Amygdala (tissue), 56 donors: ENCODE measurements at regions not wholly inside any gene's neighbourhood (a gene's known extent, or its start where the extent isn't known, plus 50 kb on each side); places are given as distances from the start of the nearest gene placed in this dataset.

Source experiments
- DNase-seq, 56 donors: peaks; one replicate each; lab custom pipeline; 2025; lab: John Stamatoyannopoulos, UW

DNA sequence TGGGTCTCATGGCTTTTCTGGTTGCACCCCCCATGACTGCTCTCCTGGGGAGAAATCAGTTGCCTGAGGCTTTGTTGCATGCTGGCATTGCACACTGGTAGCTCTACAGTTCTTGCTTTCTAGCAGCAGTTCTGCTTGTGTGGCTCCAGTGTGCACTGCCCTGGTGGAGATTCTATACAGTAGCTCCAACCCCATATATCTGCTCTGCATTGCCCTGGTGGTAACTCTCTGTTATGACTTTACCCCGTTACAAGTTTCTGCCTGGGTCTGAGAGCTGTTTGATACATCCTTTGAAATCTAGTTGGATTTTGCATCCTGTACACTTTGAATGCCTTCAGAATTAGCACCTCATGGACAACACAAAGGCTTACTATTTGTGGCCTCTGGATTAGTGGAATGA lies 241.4 kb upstream of the EPHA5 start:
- DNase-seq = no peak

DNA sequence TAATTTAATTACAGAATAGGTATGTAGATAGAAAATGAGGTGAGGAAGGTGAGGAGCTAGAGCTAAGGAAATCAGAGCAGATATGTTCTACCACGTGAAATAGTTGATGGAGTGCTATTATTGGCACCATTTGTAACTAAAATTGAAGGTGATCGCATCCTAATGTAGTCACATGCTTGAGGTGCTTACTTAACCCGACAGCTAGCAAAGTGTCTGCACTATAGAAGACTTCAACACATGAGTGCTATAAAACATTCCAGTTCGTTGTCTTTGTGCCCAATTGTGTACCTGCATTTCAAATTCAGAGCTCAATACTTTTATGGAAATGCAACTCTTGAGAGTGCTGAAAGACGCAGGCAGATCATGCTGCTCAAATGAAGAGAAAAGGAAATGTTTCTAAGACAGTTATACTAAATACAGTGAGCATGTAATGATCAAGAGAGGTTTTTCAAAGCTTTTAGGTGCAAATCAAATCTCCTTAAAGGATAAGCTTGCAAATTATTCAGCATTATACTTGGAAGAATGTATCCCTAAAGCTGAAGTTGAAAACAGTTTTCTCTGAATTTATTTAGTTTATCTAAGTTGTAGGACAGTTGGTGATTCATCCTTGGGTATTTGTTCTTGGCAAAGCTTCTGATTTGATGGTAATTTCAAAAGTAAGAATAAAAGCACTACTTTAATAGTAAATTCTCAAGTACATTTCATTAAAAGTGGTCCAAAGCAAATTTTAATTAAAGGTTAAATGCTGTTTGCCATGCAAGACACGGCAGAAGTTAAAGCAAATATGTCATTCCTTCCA lies 223.9 kb upstream of the EPHA5 start:
- DNase-seq = no peak

DNA sequence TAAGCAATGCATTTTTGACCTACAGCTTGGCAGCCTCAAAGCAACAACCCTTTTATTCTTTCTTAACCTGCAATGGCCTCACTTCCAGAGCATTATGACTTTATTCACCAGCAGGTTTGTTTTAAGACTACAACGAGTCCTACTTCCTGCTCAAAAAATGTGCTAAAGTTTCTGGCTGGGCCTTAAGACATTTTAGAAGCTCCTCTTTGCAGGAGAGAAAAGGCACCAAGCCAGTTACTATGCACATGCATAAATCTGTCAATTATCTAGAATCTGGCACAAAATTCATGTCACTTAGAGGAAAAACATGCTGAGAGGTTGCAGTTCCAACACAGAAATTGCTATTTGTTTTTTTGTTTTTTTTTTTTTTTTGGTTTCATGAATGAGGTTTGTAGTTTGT lies 223.0 kb upstream of the EPHA5 start:
- no peak for DNase-seq

DNA sequence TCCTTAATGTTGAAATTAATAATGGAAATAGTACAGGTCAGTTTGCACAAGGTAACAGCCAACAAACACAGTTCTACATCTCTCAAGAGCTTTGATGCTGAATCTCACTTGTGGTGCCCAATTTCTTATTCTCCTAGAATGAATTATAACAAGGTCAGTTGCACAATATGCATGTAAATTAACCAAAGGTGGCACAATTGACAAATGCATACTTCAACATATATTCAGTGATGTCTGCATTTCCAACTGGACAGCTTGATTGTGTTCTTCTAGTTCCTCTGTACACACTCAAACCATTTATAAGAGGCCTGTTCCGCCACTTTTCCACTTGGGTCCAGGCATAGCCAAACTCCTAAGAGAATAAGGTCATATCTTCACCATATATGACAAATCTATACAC lies 210.3 kb upstream of the EPHA5 start:
- no peak for DNase-seq

DNA sequence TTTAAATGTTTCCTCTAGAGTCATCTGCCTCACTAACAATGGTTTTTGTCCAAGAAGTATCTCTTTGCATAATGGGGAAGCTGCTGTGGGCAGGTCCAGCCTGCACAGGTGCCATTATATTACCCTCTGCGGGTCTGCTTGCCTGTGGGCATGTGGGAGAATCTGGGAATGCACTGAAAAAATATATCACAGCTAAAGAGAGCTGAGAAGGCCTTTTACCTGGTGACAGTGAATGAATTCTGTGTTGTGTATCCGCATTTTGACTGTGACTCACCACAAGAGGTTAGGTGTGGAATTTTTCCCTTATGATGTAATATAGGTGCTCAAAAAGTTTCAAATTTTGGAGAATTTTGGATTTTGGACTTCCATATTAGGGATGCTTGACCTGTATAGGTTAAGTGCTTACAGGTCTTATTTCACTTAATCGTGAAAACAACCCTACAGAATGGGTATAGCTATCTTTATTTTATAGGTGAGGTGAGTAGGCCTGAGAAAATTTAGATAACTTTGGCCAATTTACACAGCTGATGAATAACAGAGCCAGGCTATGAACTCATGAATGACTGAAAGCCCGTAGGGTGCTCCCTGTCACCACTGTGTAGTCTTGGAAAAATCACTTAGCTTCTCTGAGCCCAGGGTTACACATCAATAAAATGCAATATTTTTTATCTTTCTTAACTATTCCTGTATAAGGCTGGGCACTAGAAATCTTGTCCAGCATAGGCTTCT lies 198.0 kb upstream of the EPHA5 start:
- DNase-seq = no peak

DNA sequence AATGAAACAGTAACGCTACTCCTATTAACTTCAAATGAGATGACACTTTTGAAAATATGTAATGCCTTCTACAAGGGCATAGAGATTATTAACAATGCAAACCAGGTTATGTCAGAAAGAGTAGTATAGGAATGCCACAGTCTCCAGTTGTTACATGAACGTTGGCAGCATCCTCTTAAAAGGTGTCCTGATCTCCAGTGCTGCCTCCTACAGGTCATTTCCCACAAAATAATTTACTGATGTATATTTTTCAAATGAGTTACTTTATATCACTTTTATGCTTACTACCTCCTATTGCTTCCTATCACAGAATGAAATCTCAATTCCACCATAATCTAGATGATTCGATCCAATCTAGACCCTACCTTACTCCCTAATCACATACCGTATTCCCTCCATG lies 195.2 kb upstream of the EPHA5 start:
- DNase-seq = no peak

DNA sequence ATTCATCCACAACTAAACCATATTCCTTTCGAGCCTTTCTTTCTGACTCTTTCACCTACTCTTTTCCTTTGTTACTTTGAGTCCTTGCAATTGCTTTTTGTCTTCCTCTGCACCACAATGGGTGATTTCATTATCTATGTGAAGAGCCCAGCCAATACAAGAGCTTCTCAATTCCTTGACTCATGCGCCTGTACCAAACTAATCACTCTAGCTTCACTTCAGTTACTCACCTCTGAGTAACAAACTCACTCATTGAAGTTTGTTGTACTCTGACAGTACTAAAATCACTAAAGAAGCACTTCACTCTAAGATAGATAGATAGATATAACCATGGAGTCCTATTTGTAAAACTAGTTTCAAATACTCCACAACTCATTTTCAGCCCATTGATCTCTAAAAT lies 191.7 kb upstream of the EPHA5 start:
- no peak for DNase-seq

DNA sequence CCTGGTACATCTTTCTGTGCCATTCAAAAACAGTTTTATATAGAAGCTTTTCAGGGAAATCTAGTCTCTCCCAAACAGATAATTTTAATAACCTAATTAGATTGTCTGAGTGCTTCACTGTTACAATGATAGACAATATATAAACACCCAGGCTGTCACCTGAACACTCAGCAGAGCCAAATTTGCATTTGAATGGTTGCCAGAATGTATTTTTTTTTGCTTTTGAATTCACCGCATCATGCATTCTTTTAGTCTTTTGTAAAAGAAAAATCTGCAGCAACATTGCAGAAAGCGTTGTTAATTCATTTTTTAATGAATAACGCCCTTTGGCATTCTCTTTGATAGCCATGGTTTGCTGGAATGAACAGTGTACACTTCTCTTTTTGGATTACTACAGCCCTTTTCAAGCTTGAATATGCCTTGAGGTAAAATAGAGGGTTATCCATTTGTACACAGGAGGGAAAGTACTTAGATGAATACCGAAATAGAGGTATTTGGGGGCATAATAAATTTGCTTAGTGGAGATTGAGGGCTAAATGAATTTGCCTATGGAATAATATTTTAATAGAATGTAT lies 175.0 kb upstream of the EPHA5 start:
- DNase-seq = no peak

DNA sequence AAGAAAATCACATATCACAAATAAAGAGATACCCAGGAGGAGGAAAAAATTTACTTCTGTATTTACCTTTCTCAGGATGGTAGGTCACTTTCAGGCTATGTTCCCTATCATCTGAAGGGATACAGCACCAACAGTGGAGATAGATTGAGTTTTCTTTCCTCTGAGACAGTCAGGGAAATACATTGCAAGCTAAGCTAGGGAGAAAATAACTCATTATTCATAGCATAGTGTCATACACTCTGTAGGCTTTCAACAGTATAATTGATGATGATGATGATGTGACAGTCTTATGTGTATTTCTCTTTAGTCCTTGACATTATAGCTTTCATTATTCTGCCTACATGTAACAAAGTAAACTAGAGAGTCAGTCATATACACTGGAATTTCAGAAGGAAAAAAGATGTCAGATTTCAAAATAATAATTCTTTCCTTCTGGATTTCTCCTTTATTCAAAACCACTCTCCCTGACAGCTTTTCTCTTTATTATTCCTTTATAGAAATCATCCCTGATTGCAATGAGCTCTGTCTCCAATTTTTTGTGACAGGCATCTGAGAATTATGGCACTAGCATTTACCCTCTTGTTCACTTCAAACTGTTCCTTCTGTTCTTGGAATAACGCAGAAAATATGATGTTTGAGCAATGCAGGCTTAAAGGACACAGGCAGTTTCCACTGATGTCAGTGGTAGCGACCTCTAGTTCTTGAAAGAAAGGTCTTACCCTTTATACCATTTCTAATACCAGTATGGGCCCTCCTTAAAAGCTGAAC lies 169.1 kb upstream of the EPHA5 start:
- DNase-seq = no peak

DNA sequence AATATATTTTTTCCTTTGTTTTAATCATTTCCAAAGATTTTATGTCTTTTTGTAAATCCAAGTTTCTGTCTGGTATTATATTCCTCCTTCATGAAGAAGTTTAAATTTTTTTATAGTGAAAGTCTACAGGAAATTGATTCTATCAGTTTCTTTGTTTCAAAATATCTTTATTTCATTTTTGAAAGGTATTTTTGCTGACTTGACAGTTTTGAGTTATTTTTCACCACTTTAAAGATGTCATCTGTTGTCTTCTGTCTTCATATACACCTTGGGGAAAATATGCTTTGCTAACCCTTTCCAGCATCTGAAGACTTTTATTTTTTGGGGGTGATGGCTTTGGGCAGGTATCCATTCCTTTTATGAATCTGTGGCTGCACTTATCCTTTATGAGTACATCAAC lies 164.4 kb upstream of the EPHA5 start:
- no peak for DNase-seq

DNA sequence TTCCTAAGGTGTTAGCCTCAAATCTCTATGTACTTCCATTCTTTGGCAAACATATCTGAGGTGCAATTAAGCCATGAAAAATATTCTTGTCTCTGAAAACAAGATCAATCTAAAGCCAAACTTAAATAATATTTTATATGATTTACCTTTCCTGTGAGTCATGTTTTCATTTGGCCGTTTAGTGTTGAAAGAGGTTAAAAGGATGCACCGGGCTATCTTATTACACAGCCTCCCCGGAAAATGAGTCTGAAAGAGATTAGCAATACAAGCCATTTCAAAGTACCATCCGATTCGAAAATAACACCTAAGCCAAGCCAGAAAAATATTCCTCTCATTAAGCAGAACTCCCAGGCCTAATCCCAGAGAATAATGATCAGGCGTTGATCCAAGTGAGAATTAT lies 161.5 kb upstream of the EPHA5 start:
- DNase-seq = no peak

DNA sequence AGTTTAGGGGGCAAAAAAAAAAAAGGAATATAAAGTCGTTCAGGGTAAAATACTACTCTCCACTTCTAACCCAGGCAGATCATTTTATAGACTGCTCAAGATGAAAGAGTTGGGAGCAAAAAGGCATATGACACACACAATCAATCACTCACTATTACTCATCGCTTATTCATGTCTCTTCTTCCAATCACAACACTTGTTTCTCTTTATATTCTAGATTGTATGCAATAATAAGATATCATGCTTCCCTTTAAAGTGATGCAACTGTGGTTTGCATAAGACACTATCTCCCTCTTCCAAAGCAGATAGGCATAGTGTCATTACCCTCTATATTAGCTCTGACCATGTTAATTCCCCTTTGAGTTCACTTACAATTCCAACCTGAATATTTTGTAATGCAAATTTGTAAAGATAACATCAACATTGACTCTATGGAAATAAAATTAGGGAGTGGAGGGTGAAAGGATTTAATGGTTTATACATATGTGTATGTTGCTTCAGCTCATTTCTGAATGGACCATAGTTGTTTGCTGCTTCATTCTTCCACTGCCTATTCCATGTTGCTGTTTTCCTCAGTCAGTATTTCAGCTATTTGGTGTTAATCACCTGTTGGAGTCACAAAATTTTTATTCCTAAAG lies 154.9 kb upstream of the EPHA5 start:
- no peak for DNase-seq

DNA sequence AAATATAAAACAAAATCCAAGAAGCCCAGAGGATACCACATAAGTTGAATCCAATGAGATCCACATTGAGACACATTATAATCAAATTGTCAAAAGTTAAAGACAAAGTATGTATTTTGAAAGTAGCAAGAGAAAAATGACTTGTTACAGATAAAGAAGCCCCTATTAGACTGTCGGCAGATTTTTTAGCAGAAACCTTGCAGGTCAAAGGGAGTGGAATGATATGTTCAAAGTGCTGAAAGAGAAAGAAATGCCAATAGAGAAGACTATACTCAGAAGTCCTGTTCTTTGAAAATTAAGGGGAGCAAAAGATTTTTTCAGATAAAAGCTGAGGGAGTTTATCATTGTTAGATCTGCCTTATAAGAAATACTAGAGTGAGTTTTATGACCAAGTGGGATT lies 148.9 kb upstream of the EPHA5 start:
- DNase-seq = no peak

DNA sequence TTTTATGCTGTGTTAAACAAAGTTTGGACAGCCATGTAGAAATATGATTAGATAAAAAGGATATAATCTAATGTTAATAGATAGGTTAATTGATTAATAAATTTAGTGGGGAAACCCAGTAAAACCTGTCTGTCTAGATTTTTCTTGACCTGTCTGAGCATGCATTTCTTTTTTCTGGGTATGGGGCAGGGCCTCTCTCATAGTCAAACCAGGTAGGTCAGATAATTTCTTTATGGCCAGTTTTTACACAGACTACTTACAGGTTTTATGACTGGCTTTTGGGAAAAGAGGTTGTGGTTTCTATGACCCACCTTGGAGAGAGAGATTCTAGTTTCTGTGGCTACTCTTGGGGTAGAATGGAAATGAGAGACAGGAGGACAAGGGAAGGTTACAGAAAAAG lies 135.6 kb upstream of the EPHA5 start:
- no peak for DNase-seq

DNA sequence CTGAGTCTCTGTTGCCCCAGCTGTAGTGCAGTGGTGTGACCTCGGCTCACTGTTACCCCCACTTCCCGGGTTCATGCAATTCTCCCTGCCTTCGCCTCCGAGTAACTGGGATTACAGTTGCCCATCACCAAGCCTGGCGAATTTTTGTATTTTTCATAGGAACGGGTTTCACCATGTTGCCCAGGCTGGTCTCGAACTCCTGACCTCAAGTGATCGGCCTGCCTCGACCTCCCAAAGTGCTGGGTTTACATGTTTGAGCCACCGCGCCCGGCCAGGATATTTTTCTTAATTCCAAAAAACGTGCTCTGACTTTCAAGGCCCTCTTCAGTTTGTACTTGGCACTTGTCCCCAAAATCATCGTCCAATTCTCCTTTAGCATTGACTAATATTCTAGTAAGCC lies 129.2 kb upstream of the EPHA5 start:
- no peak for DNase-seq

DNA sequence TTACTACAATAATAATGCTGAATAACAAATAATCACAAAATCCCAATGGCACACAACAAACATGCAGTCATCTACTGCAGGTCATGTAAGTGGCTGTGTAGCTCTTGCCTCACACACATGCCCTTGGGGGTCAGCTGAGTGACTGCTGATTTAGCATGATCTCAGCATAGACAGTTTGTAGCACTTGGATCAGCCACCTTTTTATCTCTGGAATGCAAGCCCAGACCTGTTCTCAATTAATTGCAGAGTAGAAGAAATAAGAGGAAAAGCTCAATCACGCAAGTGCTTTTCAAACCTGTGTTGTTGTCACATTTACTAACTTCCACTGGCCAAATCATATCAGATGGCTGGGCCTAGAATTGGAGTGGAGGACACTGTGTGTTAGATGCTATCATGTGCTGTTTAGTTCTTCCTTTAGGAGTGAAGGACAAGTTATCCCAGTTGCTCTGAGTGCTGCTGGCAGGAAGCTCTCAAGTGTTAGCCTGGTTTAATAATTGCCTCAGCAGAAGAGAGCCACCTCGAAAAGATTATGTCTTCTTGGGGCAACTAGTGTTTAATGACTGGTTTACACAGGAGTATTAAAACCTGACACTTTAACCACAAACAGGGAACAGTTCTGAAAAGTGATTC lies 128.3 kb upstream of the EPHA5 start:
- no peak for DNase-seq

DNA sequence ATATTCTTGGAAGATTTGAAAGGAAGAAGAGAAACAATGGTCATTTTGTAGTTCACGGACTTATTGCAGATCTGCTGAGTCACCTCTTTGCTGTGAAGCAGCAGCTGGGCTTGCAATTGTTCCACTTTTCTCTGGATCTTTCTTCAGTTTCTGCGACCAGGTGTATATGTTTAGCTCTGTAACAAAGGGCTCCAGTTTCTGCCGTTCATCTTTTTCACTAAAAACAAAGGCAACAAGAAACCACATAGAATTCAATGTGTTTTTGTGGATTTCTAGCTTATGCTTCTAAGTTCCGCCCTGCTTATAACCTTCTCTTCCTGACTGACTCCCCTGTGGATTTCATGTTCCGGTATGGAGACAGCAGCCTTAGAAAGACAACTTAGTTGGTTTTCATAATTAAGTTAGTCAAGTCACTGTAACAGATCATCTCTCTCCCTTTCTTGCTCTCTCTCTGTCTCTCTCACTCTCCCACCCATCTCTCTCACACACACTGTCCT lies 121.6 kb upstream of the EPHA5 start:
- no peak for DNase-seq

DNA sequence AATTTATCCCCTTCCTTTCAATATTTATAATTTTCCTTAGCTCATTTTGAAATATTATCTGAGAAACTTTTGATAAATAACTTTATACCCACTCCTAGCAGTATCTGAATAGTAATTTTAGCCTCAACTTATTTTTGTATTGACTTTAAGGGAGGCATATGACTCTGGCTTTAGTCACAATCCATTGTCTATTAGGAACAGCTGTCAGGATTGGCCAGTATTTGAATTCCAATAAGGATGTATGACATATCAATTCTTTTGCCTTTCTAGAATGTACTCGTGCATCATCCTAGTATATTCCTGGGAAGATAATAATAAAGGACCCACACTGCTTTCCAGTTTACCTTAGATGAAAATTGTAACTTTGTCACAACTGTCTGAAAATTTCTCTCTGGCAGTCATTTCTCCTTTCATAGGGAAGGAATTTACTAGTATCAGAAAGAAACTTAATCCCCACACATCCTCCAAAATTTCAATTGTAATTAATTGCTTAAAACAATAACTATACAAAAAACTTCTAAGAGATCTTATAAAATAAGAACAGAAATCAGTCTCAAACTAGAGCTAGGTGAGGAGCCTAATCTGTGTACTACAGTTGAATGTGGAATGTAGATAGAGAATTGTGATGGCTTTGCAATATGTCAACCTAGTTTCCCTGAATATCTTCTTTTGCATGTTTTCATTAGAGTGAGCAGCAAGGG lies 121.0 kb upstream of the EPHA5 start:
- DNase-seq = no peak

DNA sequence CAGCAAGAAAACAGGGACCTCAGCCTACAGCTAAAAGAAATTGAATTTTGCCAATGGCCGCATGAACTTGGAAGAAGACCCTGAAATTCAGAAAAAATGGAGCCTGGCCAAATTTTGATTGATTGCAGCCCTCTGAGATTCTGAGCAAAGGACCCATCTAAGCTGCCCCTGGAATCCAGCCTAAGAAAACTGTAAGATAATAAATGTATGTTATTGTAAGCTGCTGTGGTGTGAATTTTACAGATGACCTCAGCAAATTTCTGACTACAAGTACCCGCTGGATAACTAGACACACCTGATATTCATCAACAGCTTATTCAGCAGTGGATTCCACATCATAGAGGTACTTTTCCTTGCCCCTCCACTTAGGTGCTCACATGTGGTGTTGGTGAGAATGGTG lies 119.5 kb upstream of the EPHA5 start:
- DNase-seq = no peak
